GM12864 (cell line): ENCODE measurements at regions not wholly inside any gene's neighbourhood (a gene's known extent, or its start where the extent isn't known, plus 50 kb on each side); places are given as distances from the start of the nearest gene placed in this dataset.

Source experiments
- DNase-seq: peaks from one replicate; pipeline ENCODE4 v3.0.0-alpha.2; 2011; ENCODE audit warnings: low read depth
- H3K4me3 ChIP-seq: 2 replicates; pipeline ENCODE4 v1.5.1; 2011; ENCODE audit warnings: mild to moderate bottlenecking, low read depth, low read length, control low read depth
- CTCF ChIP-seq: IDR thresholded peaks from 2 replicates; pipeline ENCODE4 v1.5.1; 2011; ENCODE audit warnings: low read depth, mild to moderate bottlenecking, moderate library complexity, low read length, control low read depth, inconsistent platforms; ENCODE audit errors: missing control alignments

- no peak overlapping the region for H3K4me3 ChIP-seq
- no peak for DNase-seq
- no peak for TF ChIP-seq CTCF
Observed at GRCh38 chr10:131646551-131647525, 254.0 kb upstream of the PPP2R2D start.

GRCh38 chr10:131647789-131648188, 253.0 kb upstream of the PPP2R2D start:
- no peak for TF ChIP-seq CTCF
- DNase-seq, result no peak

GRCh38 chr10:131648386-131649020, 252.3 kb upstream of the PPP2R2D start:
- no peak for TF ChIP-seq CTCF
- DNase-seq, result no peak
- H3K4me3 ChIP-seq, result no peak overlapping the region

More at GRCh38 chr10:131647789-131648188, 253.0 kb upstream of the PPP2R2D start:
- H3K4me3 ChIP-seq, result no peak overlapping the region

- DNase-seq, result no peak
- H3K4me3 ChIP-seq, result no peak overlapping the region
- no peak for TF ChIP-seq CTCF
Observed at GRCh38 chr10:131649617-131650016, 251.2 kb upstream of the PPP2R2D start.

- no peak overlapping the region for H3K4me3 ChIP-seq
- DNase-seq, result no peak
- no peak for TF ChIP-seq CTCF
Observed at GRCh38 chr10:131650169-131650705, 250.6 kb upstream of the PPP2R2D start.

GRCh38 chr10:131650771-131651673, 249.8 kb upstream of the PPP2R2D start:
- H3K4me3 ChIP-seq, result no peak overlapping the region
- DNase-seq, result no peak
- no peak for TF ChIP-seq CTCF
